ENCODE measurements at regions not wholly inside any gene's neighbourhood (a gene's known extent, or its start where the extent isn't known, plus 50 kb on each side); places are given as distances from the start of the nearest gene placed in this dataset.

GRCh38 chr14:85129921-85130320 lies 400.0 kb upstream of the FLRT2 start:
- TF ChIP-seq POLR2A (IDR thresholded peaks at IDR 0.05) (no peak), CTCF (IDR thresholded peaks at IDR 0.05) (no peak), POLR2AphosphoS5 (IDR thresholded peaks at IDR 0.05) (no peak)

Data from transverse colon (tissue), 4 donors.